Natural killer cell (primary cell): ENCODE measurements at regions not wholly inside any gene's neighbourhood (a gene's known extent, or its start where the extent isn't known, plus 50 kb on each side); places are given as distances from the start of the nearest gene placed in this dataset.

Experiments used
- ATAC-seq, 3 donors: fragments of 150-1000 bp in 2 of 3; fragments of 200-7000 bp in 1 of 3; cut with Tn5 transposase; 1 replicate in 1 of 3; 2 replicates in 2 of 3; pipeline ENCODE4 v1.10.0; 2021; ENCODE audit warnings: mild to moderate bottlenecking in 2 of 3, moderate library complexity in 2 of 3
- DNase-seq, 2 donors: peaks; one replicate each; pipeline versions ENCODE4 v3.0.0 to v3.0.0-alpha.2; 2013 to 2021; ENCODE audit warnings: mixed read lengths in 1 of 2
- H3K27ac ChIP-seq: one replicate; pipeline ENCODE4 v1.5.1; 2013; ENCODE audit warnings: mild to moderate bottlenecking, low read length
- H3K27me3 ChIP-seq: one replicate; pipeline ENCODE4 v1.6.1; 2013; ENCODE audit warnings: low read length; ENCODE audit not compliant: control insufficient read depth, insufficient read depth
- H3K36me3 ChIP-seq: one replicate; pipeline ENCODE4 v1.6.1; 2013; ENCODE audit warnings: low read length; ENCODE audit not compliant: control insufficient read depth, insufficient read depth
- H3K4me1 ChIP-seq: one replicate; pipeline ENCODE4 v1.6.1; 2013; ENCODE audit warnings: low read length; ENCODE audit not compliant: control insufficient read depth, insufficient read depth
- H3K4me3 ChIP-seq: one replicate; pipeline ENCODE4 v1.5.1; 2013; ENCODE audit warnings: low read length
- H3K9me3 ChIP-seq: one replicate; pipeline ENCODE4 v1.6.1; 2013; ENCODE audit warnings: low read length; ENCODE audit not compliant: control insufficient read depth, insufficient read depth
- H3K27ac Mint-ChIP-seq, 2 donors: one replicate each; pipeline ENCODE4 v1.8.0; 2022; ENCODE audit warnings: mild to moderate bottlenecking in 2 of 2, mixed read lengths in 2 of 2, moderate library complexity in 1 of 2
- H3K27me3 Mint-ChIP-seq, 2 donors: one replicate each; pipeline ENCODE4 v1.8.0; 2022; ENCODE audit warnings: low read depth in 2 of 2, mixed read lengths in 2 of 2
- H3K36me3 Mint-ChIP-seq: one replicate; pipeline ENCODE4 v1.8.0; 2022; ENCODE audit warnings: mixed read lengths
- H3K4me1 Mint-ChIP-seq, 2 donors: one replicate each; pipeline ENCODE4 v1.8.0; 2022; ENCODE audit warnings: mixed read lengths in 2 of 2
- H3K4me3 Mint-ChIP-seq: one replicate; pipeline ENCODE4 v1.8.0; 2022; ENCODE audit warnings: mild to moderate bottlenecking, moderate library complexity, mixed read lengths
- H3K9me3 Mint-ChIP-seq, 2 donors: one replicate each; pipeline ENCODE4 v1.8.0; 2022; ENCODE audit warnings: mixed read lengths in 2 of 2
- CTCF ChIP-seq: fragments of 200-600 bp; IDR thresholded peaks from one replicate; pipeline ENCODE4 v1.8.0; 2022; ENCODE audit warnings: antibody characterized with exemption
- WGBS: methylation state at CpG from one replicate; pipeline ENCODE4 v1.1.7; 2013; ENCODE audit warnings: missing lambda C conversion rate; ENCODE audit not compliant: insufficient coverage; 5-methylcytosine and 5-hydroxymethylcytosine counted together
- intact Hi-C: fragments of 100-400 bp; cut with micrococcal nuclease; formaldehyde crosslinking; loops from one replicate; pipeline ENCODE4 v1.14.2; 2022

DNA sequence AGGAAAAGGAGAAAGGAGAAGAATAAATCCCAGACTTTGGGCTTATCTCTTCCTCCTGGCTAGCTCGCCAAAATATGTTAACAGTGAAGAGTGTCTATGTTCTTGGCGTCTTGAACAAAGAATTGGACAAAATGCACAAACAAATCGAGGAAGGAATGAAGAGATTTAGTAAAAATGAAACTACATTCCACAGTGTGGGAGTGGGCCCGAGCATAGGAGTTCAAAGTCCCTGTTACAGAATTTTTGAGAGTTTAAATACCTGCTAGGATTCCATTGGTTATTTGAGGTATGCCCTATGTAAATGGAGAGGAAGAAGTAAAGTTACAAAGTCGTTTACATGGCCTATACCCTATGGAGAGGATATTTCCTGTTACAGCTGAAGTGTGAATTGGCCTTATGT lies 525.1 kb upstream of the CNTN5 start:
- no peak overlapping the region for H3K27ac Mint-ChIP-seq
- Histone ChIP-seq H3K4me1 (no peaks in the 10 kb centered on the region), H3K27me3 (no peaks in the 10 kb centered on the region), H3K9me3 (no peaks in the 10 kb centered on the region), H3K27ac (no peak overlapping the region), H3K36me3 (no peaks in the 10 kb centered on the region), H3K4me3 (no peak overlapping the region)
- 73% methylated on average over 5 of the region's 5 CpGs for WGBS
- ATAC-seq (no peak), DNase-seq (no peak)
- no peak for TF ChIP-seq CTCF
- H3K27me3 Mint-ChIP-seq: no peaks in the 10 kb centered on the region
- H3K4me1 Mint-ChIP-seq: no peaks in the 10 kb centered on the region
- H3K4me3 Mint-ChIP-seq: no peak overlapping the region
- no peaks in the 10 kb centered on the region for H3K36me3 Mint-ChIP-seq
- intact Hi-C loops: no loop called here
- peaks cover 7 to 22% of the 10 kb centered on the region in 2 donors for H3K9me3 Mint-ChIP-seq

DNA sequence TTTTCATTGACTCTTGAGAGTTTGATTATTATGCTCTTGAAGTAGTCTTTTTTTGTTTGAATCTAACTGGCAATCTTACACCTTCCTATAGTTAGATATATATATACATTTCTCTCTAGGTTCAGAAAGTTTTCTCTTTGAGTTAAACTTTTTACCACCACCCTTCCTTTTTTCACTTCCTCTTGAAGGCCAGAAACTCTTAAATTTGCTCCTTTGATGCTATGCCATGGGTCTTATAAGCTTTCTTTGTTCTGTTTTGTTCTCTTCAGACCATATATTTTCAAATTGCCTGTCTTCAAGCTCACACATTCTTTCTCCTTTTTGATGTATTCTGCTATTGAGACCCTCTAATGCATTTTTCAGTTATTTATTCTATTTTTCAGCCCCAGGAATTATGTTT lies 513.5 kb upstream of the CNTN5 start:
- Mint-ChIP-seq H3K36me3 (peaks cover 25% of the 10 kb centered on the region), H3K9me3 (peaks cover 27 to 33% of the 10 kb centered on the region in 2 donors), H3K4me1 (no peaks in the 10 kb centered on the region), H3K27ac (no peak overlapping the region), H3K4me3 (no peak overlapping the region), H3K27me3 (no peaks in the 10 kb centered on the region)
- Histone ChIP-seq H3K27ac (no peak overlapping the region), H3K4me1 (no peaks in the 10 kb centered on the region), H3K36me3 (no peaks in the 10 kb centered on the region), H3K27me3 (no peaks in the 10 kb centered on the region), H3K9me3 (no peaks in the 10 kb centered on the region), H3K4me3 (no peak overlapping the region)
- DNase-seq: no peak
- intact Hi-C loops: no loop called here
- ATAC-seq: no peak
- TF ChIP-seq CTCF: no peak

- H3K36me3 Mint-ChIP-seq: peaks cover 13% of the 10 kb centered on the region
- TF ChIP-seq CTCF: no peak
- intact Hi-C loops: no loop called here
These were observed 507.8 kb upstream of the CNTN5 start for GRCh38 chr11:98512938-98513337.

DNA sequence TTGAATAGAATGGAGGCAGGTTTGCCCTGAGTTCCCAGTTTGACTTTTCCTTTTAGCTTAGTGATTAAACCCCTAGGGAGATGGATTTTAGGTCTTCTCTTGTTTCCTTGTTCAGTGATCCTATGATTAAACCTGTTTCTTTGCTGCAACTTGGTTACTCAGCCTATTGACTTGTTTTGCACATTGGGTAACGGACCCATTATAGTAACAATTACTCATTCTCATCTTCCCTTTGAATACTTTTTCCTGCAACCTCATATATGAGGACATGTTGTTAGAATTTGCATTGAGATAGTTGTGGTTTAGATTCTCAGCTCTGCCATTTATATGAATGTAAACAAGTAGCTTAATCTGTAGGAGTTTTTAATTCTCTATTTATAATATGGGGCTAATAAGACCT lies 489.2 kb upstream of the CNTN5 start:
- H3K9me3 Mint-ChIP-seq: peaks cover 3 to 9% of the 10 kb centered on the region in 2 donors
- ATAC-seq (no peak), DNase-seq (no peak)
- no peak overlapping the region for H3K4me3 Mint-ChIP-seq
- no peak overlapping the region for H3K27ac Mint-ChIP-seq
- Histone ChIP-seq H3K9me3 (no peaks in the 10 kb centered on the region), H3K4me3 (no peak overlapping the region), H3K36me3 (no peaks in the 10 kb centered on the region), H3K4me1 (no peaks in the 10 kb centered on the region), H3K27ac (no peak overlapping the region), H3K27me3 (no peaks in the 10 kb centered on the region)
- H3K27me3 Mint-ChIP-seq: no peaks in the 10 kb centered on the region
- no CpG with 5 or more reads among the region's 1 CpG for WGBS
- no peaks in the 10 kb centered on the region for H3K4me1 Mint-ChIP-seq
- no peak for TF ChIP-seq CTCF
- intact Hi-C loops: no loop called here
- no peaks in the 10 kb centered on the region for H3K36me3 Mint-ChIP-seq

More at GRCh38 chr11:98512938-98513337, 507.8 kb upstream of the CNTN5 start:
- DNase-seq (no peak), ATAC-seq (no peak)
- no peak overlapping the region for H3K4me3 ChIP-seq
- H3K27ac ChIP-seq: no peak overlapping the region
- H3K4me1 Mint-ChIP-seq: no peaks in the 10 kb centered on the region
- H3K9me3 Mint-ChIP-seq: peaks cover 19 to 20% of the 10 kb centered on the region in 2 donors
- no peaks in the 10 kb centered on the region for H3K27me3 Mint-ChIP-seq
- no peak overlapping the region for H3K4me3 Mint-ChIP-seq
- no peak overlapping the region for H3K27ac Mint-ChIP-seq
- no peaks in the 10 kb centered on the region for H3K36me3 ChIP-seq
- H3K9me3 ChIP-seq: no peaks in the 10 kb centered on the region
- H3K4me1 ChIP-seq: no peaks in the 10 kb centered on the region
- no peaks in the 10 kb centered on the region for H3K27me3 ChIP-seq
